ENCODE measurements at regions not wholly inside any gene's neighbourhood (a gene's known extent, or its start where the extent isn't known, plus 50 kb on each side); places are given as distances from the start of the nearest gene placed in this dataset.

GRCh38 chr1:201741763-201742342 is 87.1 kb upstream of the IPO9 start:
- no peak for DNase-seq (ENCODE audit: low read depth)
- TF ChIP-seq MAX (IDR thresholded peaks at IDR 0.05; ENCODE audit: low read depth, low read length) = no peak
- no peak for TF ChIP-seq CTCF (IDR thresholded peaks at IDR 0.05; ENCODE audit: low read depth, low read length)
- no peak for TF ChIP-seq POLR2A (IDR thresholded peaks at IDR 0.05; ENCODE audit: extremely low read depth, insufficient read length)
- no peak for TF ChIP-seq MYC (IDR thresholded peaks at IDR 0.05; ENCODE audit: low read depth, low read length)
- H3K4me3 ChIP-seq (ENCODE audit: low read depth, low read length) = no peak overlapping the region

- no peak for TF ChIP-seq POLR2A (IDR thresholded peaks at IDR 0.05; ENCODE audit: extremely low read depth, insufficient read length)
- TF ChIP-seq MYC (IDR thresholded peaks at IDR 0.05; ENCODE audit: low read depth, low read length) = no peak
- TF ChIP-seq CTCF (IDR thresholded peaks at IDR 0.05; ENCODE audit: low read depth, low read length) = no peak
- TF ChIP-seq MAX (IDR thresholded peaks at IDR 0.05; ENCODE audit: low read depth, low read length) = no peak
- peak; percentile 9 for DNase-seq (ENCODE audit: low read depth)
- H3K4me3 ChIP-seq (ENCODE audit: low read depth, low read length) = no peak overlapping the region
Observed at GRCh38 chr1:201742476-201742875, 86.5 kb upstream of the IPO9 start.

GRCh38 chr1:201742955-201743805 is 85.8 kb upstream of the IPO9 start:
- TF ChIP-seq CTCF (IDR thresholded peaks at IDR 0.05; ENCODE audit: low read depth, low read length) = no peak
- TF ChIP-seq POLR2A (IDR thresholded peaks at IDR 0.05; ENCODE audit: extremely low read depth, insufficient read length) = no peak
- no peak for TF ChIP-seq MAX (IDR thresholded peaks at IDR 0.05; ENCODE audit: low read depth, low read length)
- no peak for TF ChIP-seq MYC (IDR thresholded peaks at IDR 0.05; ENCODE audit: low read depth, low read length)
- no peak overlapping the region for H3K4me3 ChIP-seq (ENCODE audit: low read depth, low read length)
- no peak for DNase-seq (ENCODE audit: low read depth)

GRCh38 chr1:201745023-201745422 is 83.9 kb upstream of the IPO9 start:
- TF ChIP-seq CTCF (IDR thresholded peaks at IDR 0.05; ENCODE audit: low read depth, low read length) (no peak), POLR2A (IDR thresholded peaks at IDR 0.05; ENCODE audit: extremely low read depth, insufficient read length) (no peak), MYC (IDR thresholded peaks at IDR 0.05; ENCODE audit: low read depth, low read length) (no peak), MAX (IDR thresholded peaks at IDR 0.05; ENCODE audit: low read depth, low read length) (no peak)
- no peak overlapping the region for H3K4me3 ChIP-seq (ENCODE audit: low read depth, low read length)
- DNase-seq (ENCODE audit: low read depth) = no peak

GRCh38 chr1:201746156-201746555 is 82.8 kb upstream of the IPO9 start:
- no peak for DNase-seq (ENCODE audit: low read depth)
- no peak overlapping the region for H3K4me3 ChIP-seq (ENCODE audit: low read depth, low read length)
- TF ChIP-seq MAX (IDR thresholded peaks at IDR 0.05; ENCODE audit: low read depth, low read length) = no peak
- TF ChIP-seq CTCF (IDR thresholded peaks at IDR 0.05; ENCODE audit: low read depth, low read length) = no peak
- TF ChIP-seq MYC (IDR thresholded peaks at IDR 0.05; ENCODE audit: low read depth, low read length) = no peak
- TF ChIP-seq POLR2A (IDR thresholded peaks at IDR 0.05; ENCODE audit: extremely low read depth, insufficient read length) = no peak

Measured in NB4 (cell line).